AG04449 (cell line): ENCODE measurements at regions not wholly inside any gene's neighbourhood (a gene's known extent, or its start where the extent isn't known, plus 50 kb on each side); places are given as distances from the start of the nearest gene placed in this dataset.

ENCODE experiments used
- CTCF ChIA-PET: fragments of 350-600 bp; formaldehyde crosslinking; extraction: SDS; loops from one replicate; lab custom pipeline; 2021; ENCODE audit warnings: antibody characterized with exemption; lab: Yijun Ruan, JAX
- POLR2A ChIA-PET: fragments of 400-600, 350-600 bp; formaldehyde crosslinking; extraction: SDS; loops from one replicate; lab custom pipeline; 2020; ENCODE audit warnings: antibody characterized with exemption, inconsistent platforms; lab: Yijun Ruan, JAX
- DNase-seq: peaks from one replicate; pipeline ENCODE4 v3.0.0-alpha.2; 2010; ENCODE audit warnings: low read depth, low spot score
- H3K4me3 ChIP-seq: 2 replicates; pipeline ENCODE4 v1.5.1; 2011; ENCODE audit warnings: low read depth, mild to moderate bottlenecking, control low read depth, low read length
- CTCF ChIP-seq: IDR thresholded peaks from one replicate; pipeline ENCODE4 v1.5.1; 2011; ENCODE audit warnings: mild to moderate bottlenecking, moderate library complexity, low read length, control low read depth, inconsistent platforms; ENCODE audit not compliant: insufficient read depth; ENCODE audit errors: missing control alignments

- CTCF ChIA-PET = no interaction called here
- no peak overlapping the region for H3K4me3 ChIP-seq
- no peak for TF ChIP-seq CTCF
- DNase-seq = no peak
- POLR2A ChIA-PET = no interaction called here
Observed at GRCh38 chr6:163789199-163789810, 374.8 kb downstream of the QKI start.

DNA sequence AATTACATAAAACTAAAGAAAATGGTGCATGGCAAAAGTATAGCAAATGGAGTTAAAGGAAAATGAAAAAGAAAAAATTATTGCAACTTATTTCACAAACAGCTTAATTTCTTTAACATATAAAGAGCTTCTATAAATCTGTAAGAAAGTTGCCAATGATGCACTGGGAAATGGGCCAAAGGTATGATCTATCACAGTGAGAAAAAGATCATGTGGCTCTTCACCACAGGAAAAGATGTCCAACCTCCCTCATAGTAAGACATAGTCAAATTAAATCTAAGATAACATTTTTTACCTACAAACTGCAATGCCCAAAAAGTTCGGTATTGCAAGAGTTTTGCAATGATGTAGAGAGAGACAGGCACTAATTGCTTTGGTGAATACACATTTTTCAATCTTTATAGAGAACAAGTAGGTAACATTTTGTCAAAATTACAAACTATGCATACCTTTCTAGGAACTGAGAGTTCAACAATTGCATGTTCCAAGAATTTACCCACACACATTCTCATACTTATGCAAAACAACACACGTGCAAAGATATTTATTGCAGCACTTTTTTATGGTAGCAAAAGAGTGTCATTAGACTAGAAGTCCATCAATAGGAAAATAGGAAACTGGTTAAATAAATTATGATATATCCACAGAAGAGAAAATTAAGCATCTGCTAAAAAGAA, 372.6 kb downstream of the QKI start:
- no peak overlapping the region for H3K4me3 ChIP-seq
- no peak for DNase-seq
- POLR2A ChIA-PET = no interaction called here
- TF ChIP-seq CTCF = no peak
- CTCF ChIA-PET = no interaction called here

DNA sequence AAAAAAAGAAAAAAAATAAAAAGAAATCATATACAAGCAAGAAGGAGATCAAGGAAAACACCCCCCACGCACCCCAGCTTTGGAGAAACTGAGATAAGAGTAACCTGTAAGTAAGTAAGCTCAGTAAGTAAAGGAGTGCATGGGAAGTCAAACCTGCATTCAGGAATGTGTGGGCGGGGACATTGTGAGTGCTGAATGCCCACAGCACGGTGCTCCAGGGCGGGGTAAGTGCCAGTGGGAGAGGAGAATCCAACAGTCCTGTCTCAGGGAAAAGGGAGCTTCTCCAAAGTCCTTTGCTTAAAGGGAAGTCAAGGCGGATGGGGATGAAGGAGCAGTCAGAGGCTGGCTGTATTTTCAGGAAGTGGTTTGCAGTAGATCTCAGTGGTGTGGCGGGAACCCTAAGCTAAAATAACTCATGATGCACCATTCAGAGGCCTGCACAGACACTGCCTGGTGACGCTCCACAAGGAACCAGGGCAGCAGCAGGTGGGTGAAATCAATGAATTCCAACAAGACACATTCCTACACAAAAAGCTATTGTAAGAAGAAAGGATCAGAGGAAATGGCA, 368.0 kb downstream of the QKI start:
- POLR2A ChIA-PET = no interaction called here
- DNase-seq = no peak
- CTCF ChIA-PET = no interaction called here
- H3K4me3 ChIP-seq = no peak overlapping the region
- no peak for TF ChIP-seq CTCF

DNA sequence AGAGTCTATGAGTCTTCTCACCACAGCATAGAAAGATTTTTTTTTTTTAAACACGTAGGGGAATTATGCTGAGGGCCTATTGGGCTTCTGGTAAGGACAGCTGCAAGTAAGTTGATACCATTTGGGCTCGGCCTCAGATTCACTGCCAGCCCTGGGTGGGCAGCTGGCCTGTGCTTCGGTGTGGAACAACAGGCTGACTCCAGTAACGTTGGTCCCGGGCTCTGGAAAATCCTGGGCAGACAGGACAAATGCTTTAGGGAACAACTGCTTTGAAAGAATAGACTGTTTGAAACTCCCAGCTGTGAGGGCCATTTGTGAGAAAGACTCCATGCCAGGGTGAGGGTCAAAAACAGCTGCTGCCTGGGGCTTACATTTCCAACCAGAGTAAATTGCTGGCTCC, 366.5 kb downstream of the QKI start:
- POLR2A ChIA-PET = no interaction called here
- no peak overlapping the region for H3K4me3 ChIP-seq
- CTCF ChIA-PET = no interaction called here
- no peak for TF ChIP-seq CTCF
- DNase-seq = no peak

GRCh38 chr6:163779727-163780284, 365.3 kb downstream of the QKI start:
- no peak for DNase-seq
- TF ChIP-seq CTCF = no peak
- H3K4me3 ChIP-seq = no peak overlapping the region
- POLR2A ChIA-PET = no interaction called here
- CTCF ChIA-PET = no interaction called here

DNA sequence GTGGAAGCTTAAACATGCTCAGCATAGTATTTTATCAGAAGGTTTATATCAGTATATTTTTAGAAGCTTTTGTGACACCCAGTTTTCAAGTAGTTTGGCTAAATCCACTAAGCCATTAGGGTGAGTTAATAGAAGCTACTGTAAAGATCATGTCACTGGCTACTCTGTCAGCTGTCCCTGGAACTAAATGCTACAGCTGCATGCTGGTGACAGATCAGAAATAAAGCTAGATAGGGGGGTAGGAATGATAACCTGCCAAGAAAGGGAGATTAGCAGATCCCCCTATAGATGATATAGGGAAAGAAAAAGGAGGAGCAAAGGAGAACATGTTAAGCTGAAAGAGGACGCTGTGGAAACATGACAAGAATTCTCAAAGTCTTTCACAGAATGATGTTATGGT, 363.2 kb downstream of the QKI start:
- DNase-seq = no peak
- no peak for TF ChIP-seq CTCF
- ChIA-PET CTCF (no interaction called here), POLR2A (interaction anchor here (0.5 kb wide), 1 partner anchor 53 kb away, joined by 3 read pairs; no protein-coding TSS in a partner anchor)
- H3K4me3 ChIP-seq = no peak overlapping the region
